ENCODE measurements at regions not wholly inside any gene's neighbourhood (a gene's known extent, or its start where the extent isn't known, plus 50 kb on each side); places are given as distances from the start of the nearest gene placed in this dataset.

DNA sequence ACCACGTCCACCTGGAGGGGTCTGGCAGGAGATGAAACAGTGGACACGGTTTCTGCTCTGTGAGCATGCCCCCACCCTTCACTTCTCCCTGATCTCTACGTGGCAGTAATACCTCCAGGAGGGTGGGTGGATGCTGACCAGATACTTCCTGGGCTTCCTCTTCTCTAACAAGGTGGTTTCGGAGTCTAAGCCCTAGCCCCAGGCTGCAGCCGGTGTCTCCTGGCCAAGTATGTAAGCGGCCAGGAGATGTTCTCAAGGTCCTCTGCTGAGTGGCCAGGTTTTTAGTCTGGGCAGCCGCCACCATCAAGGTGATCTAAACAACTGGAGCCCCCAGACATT is 101.8 kb upstream of the ASB18 start:
- TF ChIP-seq MXI1 (conservative IDR thresholded peaks at IDR 0.05; ENCODE audit: poor library complexity, severe bottlenecking) (no peak), POLR2AphosphoS5 (IDR thresholded peaks at IDR 0.05) (no peak), EZH2 (IDR thresholded peaks at IDR 0.05; ENCODE audit: borderline replicate concordance, insufficient read depth, low read length, poor library complexity, severe bottlenecking) (no peak), RAD21 (conservative IDR thresholded peaks at IDR 0.05) (no peak), SMC3 (conservative IDR thresholded peaks at IDR 0.05; ENCODE audit: poor library complexity) (no peak), TAF1 (IDR thresholded peaks at IDR 0.05; ENCODE audit: low read depth) (no peak), EP300 (conservative IDR thresholded peaks at IDR 0.05; ENCODE audit: poor library complexity, severe bottlenecking) (no peak)
- TF ChIP-seq, protein P1, sequence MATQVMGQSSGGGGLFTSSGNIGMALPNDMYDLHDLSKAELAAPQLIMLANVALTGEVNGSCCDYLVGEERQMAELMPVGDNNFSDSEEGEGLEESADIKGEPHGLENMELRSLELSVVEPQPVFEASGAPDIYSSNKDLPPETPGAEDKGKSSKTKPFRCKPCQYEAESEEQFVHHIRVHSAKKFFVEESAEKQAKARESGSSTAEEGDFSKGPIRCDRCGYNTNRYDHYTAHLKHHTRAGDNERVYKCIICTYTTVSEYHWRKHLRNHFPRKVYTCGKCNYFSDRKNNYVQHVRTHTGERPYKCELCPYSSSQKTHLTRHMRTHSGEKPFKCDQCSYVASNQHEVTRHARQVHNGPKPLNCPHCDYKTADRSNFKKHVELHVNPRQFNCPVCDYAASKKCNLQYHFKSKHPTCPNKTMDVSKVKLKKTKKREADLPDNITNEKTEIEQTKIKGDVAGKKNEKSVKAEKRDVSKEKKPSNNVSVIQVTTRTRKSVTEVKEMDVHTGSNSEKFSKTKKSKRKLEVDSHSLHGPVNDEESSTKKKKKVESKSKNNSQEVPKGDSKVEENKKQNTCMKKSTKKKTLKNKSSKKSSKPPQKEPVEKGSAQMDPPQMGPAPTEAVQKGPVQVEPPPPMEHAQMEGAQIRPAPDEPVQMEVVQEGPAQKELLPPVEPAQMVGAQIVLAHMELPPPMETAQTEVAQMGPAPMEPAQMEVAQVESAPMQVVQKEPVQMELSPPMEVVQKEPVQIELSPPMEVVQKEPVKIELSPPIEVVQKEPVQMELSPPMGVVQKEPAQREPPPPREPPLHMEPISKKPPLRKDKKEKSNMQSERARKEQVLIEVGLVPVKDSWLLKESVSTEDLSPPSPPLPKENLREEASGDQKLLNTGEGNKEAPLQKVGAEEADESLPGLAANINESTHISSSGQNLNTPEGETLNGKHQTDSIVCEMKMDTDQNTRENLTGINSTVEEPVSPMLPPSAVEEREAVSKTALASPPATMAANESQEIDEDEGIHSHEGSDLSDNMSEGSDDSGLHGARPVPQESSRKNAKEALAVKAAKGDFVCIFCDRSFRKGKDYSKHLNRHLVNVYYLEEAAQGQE (IDR thresholded peaks at IDR 0.05; ENCODE audit: borderline replicate concordance) = no peak
- TF ChIP-seq, protein P2, sequence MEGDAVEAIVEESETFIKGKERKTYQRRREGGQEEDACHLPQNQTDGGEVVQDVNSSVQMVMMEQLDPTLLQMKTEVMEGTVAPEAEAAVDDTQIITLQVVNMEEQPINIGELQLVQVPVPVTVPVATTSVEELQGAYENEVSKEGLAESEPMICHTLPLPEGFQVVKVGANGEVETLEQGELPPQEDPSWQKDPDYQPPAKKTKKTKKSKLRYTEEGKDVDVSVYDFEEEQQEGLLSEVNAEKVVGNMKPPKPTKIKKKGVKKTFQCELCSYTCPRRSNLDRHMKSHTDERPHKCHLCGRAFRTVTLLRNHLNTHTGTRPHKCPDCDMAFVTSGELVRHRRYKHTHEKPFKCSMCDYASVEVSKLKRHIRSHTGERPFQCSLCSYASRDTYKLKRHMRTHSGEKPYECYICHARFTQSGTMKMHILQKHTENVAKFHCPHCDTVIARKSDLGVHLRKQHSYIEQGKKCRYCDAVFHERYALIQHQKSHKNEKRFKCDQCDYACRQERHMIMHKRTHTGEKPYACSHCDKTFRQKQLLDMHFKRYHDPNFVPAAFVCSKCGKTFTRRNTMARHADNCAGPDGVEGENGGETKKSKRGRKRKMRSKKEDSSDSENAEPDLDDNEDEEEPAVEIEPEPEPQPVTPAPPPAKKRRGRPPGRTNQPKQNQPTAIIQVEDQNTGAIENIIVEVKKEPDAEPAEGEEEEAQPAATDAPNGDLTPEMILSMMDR (IDR thresholded peaks at IDR 0.05; ENCODE audit: poor library complexity, severe bottlenecking) = no peak
- H4K20me1 ChIP-seq (ENCODE audit: insufficient read depth) = no peaks in the 10 kb centered on the region

DNA sequence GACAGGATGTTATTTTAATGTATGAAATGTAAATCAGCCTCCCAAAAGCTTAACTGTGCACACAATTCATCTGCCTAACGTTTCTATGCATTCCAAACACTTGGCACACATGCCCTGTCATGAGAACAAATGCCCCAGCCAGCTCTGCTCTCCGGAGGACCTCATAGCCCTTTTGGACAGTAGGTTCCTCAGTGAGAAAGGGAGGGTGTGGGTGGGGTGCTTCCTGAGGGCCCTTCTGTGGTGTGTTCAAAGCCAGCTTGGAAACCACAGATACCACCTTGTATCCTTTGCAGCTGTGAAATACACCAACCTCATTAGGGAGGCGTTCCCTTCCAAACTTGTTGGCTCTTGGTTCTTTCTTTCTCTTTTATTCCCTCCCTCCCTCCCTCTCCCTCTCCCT is 102.2 kb upstream of the ASB18 start:
- Histone ChIP-seq H4K20me1 (ENCODE audit: insufficient read depth) (no peaks in the 10 kb centered on the region), H3K27ac (ENCODE audit: low read length) (no peak overlapping the region), H3K27me3 (ENCODE audit: insufficient read depth, low read depth, low read length) (peaks cover 16% of the 10 kb centered on the region), H3K79me2 (replicated peaks; ENCODE audit: insufficient read depth, low read length) (no peaks in the 10 kb centered on the region), H3K9me2 (ENCODE audit: insufficient read depth, low read length) (no peaks in the 10 kb centered on the region), H3F3A (ENCODE audit: insufficient read depth, low read length, poor library complexity, severe bottlenecking) (no peaks in the 10 kb centered on the region), H3K9me3 (ENCODE audit: low read length) (no peaks in the 10 kb centered on the region), H3K9ac (ENCODE audit: low read length) (no peak overlapping the region), H3K36me3 (ENCODE audit: insufficient read depth, low read length) (no peaks in the 10 kb centered on the region), H2AFZ (ENCODE audit: low read depth, low read length) (no peak overlapping the region), H3K4me2 (ENCODE audit: low read length) (no peak overlapping the region), H3K4me3 (ENCODE audit: low read length) (no peak overlapping the region)
- TF ChIP-seq MXI1 (conservative IDR thresholded peaks at IDR 0.05; ENCODE audit: poor library complexity, severe bottlenecking) = no peak
- TF ChIP-seq SMC3 (conservative IDR thresholded peaks at IDR 0.05; ENCODE audit: poor library complexity) = no peak
- TF ChIP-seq, protein P1 (IDR thresholded peaks at IDR 0.05; ENCODE audit: borderline replicate concordance) = no peak
- TF ChIP-seq, protein P2 (IDR thresholded peaks at IDR 0.05; ENCODE audit: poor library complexity, severe bottlenecking) = no peak
- no peak for TF ChIP-seq POLR2AphosphoS5 (IDR thresholded peaks at IDR 0.05)
- no peak for TF ChIP-seq EP300 (conservative IDR thresholded peaks at IDR 0.05; ENCODE audit: poor library complexity, severe bottlenecking)
- TF ChIP-seq TAF1 (IDR thresholded peaks at IDR 0.05; ENCODE audit: low read depth) = no peak
- no peak for TF ChIP-seq RAD21 (conservative IDR thresholded peaks at IDR 0.05)
- TF ChIP-seq EZH2 (IDR thresholded peaks at IDR 0.05; ENCODE audit: borderline replicate concordance, insufficient read depth, low read length, poor library complexity, severe bottlenecking) = no peak

More for the DNA sequence above, 101.8 kb upstream of the ASB18 start:
- Histone ChIP-seq H3K4me3 (ENCODE audit: low read length) (no peak overlapping the region), H3K79me2 (replicated peaks; ENCODE audit: insufficient read depth, low read length) (no peaks in the 10 kb centered on the region), H3F3A (ENCODE audit: insufficient read depth, low read length, poor library complexity, severe bottlenecking) (no peaks in the 10 kb centered on the region), H3K27me3 (ENCODE audit: insufficient read depth, low read depth, low read length) (peaks cover 14% of the 10 kb centered on the region), H3K4me2 (ENCODE audit: low read length) (no peak overlapping the region), H3K9ac (ENCODE audit: low read length) (no peak overlapping the region), H2AFZ (ENCODE audit: low read depth, low read length) (no peak overlapping the region), H3K36me3 (ENCODE audit: insufficient read depth, low read length) (no peaks in the 10 kb centered on the region), H3K9me2 (ENCODE audit: insufficient read depth, low read length) (no peaks in the 10 kb centered on the region), H3K27ac (ENCODE audit: low read length) (no peak overlapping the region), H3K9me3 (ENCODE audit: low read length) (no peaks in the 10 kb centered on the region)

Measured in neural cell (in vitro differentiated cells).